ENCODE measurements at regions not wholly inside any gene's neighbourhood (a gene's known extent, or its start where the extent isn't known, plus 50 kb on each side); places are given as distances from the start of the nearest gene placed in this dataset.

DNA sequence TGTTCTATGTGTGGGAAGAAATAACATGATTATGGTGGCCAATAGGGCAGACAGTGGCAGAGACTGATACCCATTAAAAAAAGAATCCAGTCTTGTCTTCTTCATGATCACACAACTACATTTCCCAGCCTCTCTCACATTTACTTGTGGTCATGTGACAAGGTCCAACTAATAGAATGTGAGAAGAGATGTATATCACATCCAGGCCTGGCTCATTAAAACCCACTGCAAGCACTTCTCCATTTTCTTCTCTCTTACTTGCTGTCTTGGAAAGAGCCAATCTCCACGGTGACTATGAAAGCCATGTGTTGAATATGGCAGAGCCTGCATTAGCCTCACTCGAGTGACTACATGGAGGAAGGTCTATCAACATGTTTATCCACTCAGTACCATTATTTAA is 306.2 kb upstream of the ZEB2 start:
- TF ChIP-seq, protein P1, sequence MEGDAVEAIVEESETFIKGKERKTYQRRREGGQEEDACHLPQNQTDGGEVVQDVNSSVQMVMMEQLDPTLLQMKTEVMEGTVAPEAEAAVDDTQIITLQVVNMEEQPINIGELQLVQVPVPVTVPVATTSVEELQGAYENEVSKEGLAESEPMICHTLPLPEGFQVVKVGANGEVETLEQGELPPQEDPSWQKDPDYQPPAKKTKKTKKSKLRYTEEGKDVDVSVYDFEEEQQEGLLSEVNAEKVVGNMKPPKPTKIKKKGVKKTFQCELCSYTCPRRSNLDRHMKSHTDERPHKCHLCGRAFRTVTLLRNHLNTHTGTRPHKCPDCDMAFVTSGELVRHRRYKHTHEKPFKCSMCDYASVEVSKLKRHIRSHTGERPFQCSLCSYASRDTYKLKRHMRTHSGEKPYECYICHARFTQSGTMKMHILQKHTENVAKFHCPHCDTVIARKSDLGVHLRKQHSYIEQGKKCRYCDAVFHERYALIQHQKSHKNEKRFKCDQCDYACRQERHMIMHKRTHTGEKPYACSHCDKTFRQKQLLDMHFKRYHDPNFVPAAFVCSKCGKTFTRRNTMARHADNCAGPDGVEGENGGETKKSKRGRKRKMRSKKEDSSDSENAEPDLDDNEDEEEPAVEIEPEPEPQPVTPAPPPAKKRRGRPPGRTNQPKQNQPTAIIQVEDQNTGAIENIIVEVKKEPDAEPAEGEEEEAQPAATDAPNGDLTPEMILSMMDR (conservative IDR thresholded peaks at IDR 0.05; ENCODE audit: low read depth in 2 of 2), result no peak
- TF ChIP-seq EZH2phosphoT487 (IDR thresholded peaks at IDR 0.05; ENCODE audit: unreplicated experiment) (no peak), EZH2 (IDR thresholded peaks at IDR 0.05; ENCODE audit: low read depth, unreplicated experiment) (no peak), CREB1 (CRISPR knock-in tag; IDR thresholded peaks at IDR 0.05; ENCODE audit: low read depth) (no peak), POLR2AphosphoS5 (IDR thresholded peaks at IDR 0.05; ENCODE audit: low read depth) (no peak)
- TF ChIP-seq, protein P2, sequence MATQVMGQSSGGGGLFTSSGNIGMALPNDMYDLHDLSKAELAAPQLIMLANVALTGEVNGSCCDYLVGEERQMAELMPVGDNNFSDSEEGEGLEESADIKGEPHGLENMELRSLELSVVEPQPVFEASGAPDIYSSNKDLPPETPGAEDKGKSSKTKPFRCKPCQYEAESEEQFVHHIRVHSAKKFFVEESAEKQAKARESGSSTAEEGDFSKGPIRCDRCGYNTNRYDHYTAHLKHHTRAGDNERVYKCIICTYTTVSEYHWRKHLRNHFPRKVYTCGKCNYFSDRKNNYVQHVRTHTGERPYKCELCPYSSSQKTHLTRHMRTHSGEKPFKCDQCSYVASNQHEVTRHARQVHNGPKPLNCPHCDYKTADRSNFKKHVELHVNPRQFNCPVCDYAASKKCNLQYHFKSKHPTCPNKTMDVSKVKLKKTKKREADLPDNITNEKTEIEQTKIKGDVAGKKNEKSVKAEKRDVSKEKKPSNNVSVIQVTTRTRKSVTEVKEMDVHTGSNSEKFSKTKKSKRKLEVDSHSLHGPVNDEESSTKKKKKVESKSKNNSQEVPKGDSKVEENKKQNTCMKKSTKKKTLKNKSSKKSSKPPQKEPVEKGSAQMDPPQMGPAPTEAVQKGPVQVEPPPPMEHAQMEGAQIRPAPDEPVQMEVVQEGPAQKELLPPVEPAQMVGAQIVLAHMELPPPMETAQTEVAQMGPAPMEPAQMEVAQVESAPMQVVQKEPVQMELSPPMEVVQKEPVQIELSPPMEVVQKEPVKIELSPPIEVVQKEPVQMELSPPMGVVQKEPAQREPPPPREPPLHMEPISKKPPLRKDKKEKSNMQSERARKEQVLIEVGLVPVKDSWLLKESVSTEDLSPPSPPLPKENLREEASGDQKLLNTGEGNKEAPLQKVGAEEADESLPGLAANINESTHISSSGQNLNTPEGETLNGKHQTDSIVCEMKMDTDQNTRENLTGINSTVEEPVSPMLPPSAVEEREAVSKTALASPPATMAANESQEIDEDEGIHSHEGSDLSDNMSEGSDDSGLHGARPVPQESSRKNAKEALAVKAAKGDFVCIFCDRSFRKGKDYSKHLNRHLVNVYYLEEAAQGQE (IDR thresholded peaks at IDR 0.05; ENCODE audit: unreplicated experiment), result no peak

All from GM23338 (cell line).